Ectodermal cell (in vitro differentiated cells): ENCODE measurements at regions not wholly inside any gene's neighbourhood (a gene's known extent, or its start where the extent isn't known, plus 50 kb on each side); places are given as distances from the start of the nearest gene placed in this dataset.

Experiments
- H3K27ac ChIP-seq: 2 replicates; pipeline ENCODE4 v1.7.0; 2013; ENCODE audit warnings: mild to moderate bottlenecking, low read depth, low read length; ENCODE audit not compliant: insufficient read depth, poor library complexity, severe bottlenecking
- H3K27me3 ChIP-seq: 2 replicates; pipeline ENCODE4 v1.7.0; 2013; ENCODE audit warnings: mild to moderate bottlenecking, low read length; ENCODE audit not compliant: insufficient read depth, control insufficient read depth, poor library complexity, severe bottlenecking
- H3K36me3 ChIP-seq: one replicate; pipeline ENCODE4 v1.7.0; 2013; ENCODE audit warnings: low read length; ENCODE audit not compliant: control insufficient read depth, insufficient read depth
- H3K4me1 ChIP-seq: one replicate; pipeline ENCODE4 v1.7.0; 2013; ENCODE audit warnings: low read length; ENCODE audit not compliant: control insufficient read depth, insufficient read depth
- H3K4me3 ChIP-seq: 2 replicates; pipeline ENCODE4 v1.7.0; 2013; ENCODE audit warnings: low read depth, low read length, control low read depth; ENCODE audit not compliant: insufficient read depth
- H3K9me3 ChIP-seq: 2 replicates; pipeline ENCODE4 v1.7.0; 2013; ENCODE audit warnings: mild to moderate bottlenecking, low read length, moderate library complexity; ENCODE audit not compliant: control insufficient read depth
- WGBS, 2 experiments: methylation state at CpG; one replicate each; pipeline ENCODE4 v1.1.7; 2013; ENCODE audit warnings: missing lambda C conversion rate in 2 of 2; 5-methylcytosine and 5-hydroxymethylcytosine counted together

DNA sequence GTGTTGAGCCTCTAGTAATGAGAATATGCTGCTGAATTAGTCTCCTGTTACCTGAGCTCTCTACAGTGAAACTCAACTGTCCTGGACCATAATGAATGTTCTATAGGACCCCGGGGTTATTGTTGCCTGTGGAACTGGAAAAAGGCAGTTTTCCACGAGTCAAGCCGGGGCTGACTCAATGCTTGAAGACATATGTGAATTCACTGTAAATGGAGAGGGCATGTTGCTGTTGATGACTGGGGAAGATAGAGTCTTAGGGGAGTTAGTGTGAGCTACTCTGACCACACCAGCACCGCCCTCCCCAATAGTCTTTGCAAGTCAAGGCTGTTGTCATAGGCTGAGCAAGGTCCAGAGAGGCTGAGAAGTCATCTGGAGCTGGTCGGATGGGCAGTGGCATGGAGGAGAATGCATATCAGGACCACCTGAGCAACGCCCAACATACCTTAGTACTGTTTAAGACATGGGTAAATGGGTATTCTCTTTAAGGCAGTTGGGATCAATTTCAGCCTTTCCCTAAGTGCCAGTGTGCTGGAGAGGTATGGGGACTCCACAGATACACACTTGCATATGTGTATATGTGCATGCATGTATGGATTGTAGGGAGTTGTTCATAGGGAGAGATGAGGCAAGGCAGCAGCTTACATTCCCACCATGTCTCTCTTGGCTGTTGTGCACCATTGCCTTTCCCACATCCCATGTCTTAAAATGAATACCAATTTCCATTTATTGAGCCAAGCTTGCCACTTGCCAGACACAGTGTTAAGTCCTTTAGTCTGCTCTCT, 230.1 kb upstream of the NAV2 start:
- H3K4me3 ChIP-seq, result no peak overlapping the region
- H3K9me3 ChIP-seq, result no peaks in the 10 kb centered on the region
- WGBS, 2 experiments, result 92 to 96% methylated on average over 6 of the region's 6 CpGs
- no peaks in the 10 kb centered on the region for H3K36me3 ChIP-seq
- no peak overlapping the region for H3K27ac ChIP-seq
- no peaks in the 10 kb centered on the region for H3K27me3 ChIP-seq
- peaks cover 11% of the 10 kb centered on the region for H3K4me1 ChIP-seq

DNA sequence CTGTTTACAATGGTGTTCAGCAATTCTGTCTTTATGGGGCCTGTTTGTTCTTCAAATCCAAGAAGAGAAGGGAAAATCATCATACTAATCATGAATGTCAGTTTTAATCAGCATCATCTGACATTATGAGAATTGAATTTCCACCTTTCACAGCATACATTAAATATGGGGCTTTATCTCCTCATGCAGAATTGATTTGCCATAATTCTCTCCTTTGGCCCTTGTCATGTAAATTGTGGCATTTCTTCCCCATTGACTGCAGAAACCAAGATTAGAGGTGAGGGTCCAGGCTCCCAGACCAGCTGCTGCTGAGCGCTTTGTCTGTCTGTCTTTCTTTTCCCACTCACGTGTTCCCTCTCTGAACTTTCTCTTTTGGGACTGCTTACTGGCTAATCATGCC, 232.1 kb upstream of the NAV2 start:
- H3K36me3 ChIP-seq, result no peaks in the 10 kb centered on the region
- peaks cover 14% of the 10 kb centered on the region for H3K4me1 ChIP-seq
- no peaks in the 10 kb centered on the region for H3K9me3 ChIP-seq
- H3K4me3 ChIP-seq, result no peak overlapping the region
- no peaks in the 10 kb centered on the region for H3K27me3 ChIP-seq
- no peak overlapping the region for H3K27ac ChIP-seq
- WGBS, 2 experiments, result 76 to 77% methylated on average over 2 of the region's 2 CpGs

DNA sequence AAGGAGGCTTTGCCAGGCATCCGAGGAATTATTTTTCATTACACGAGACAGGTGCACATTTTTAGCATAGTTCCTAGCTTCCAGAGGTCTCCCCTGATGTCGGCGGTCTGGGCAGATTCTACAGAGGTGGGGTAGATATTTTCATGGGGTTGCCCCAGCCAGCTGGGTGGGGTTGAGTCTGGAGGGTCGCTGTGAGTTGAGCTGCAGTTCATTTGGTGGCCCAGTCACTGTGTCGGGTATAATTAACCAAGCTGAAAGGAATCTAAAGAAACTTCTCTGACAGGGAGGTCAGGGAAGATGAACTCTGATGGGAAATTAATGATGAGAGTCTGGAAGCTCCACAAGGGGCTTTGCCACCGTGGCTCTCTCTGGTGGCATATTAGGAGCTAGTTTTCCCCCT, 233.7 kb upstream of the NAV2 start:
- Histone ChIP-seq H3K9me3 (no peaks in the 10 kb centered on the region), H3K36me3 (no peaks in the 10 kb centered on the region), H3K27me3 (no peaks in the 10 kb centered on the region), H3K27ac (no peak overlapping the region), H3K4me3 (no peak overlapping the region), H3K4me1 (peaks cover 26% of the 10 kb centered on the region)
- 86 to 91% methylated on average over 7 of the region's 7 CpGs for WGBS, 2 experiments

DNA sequence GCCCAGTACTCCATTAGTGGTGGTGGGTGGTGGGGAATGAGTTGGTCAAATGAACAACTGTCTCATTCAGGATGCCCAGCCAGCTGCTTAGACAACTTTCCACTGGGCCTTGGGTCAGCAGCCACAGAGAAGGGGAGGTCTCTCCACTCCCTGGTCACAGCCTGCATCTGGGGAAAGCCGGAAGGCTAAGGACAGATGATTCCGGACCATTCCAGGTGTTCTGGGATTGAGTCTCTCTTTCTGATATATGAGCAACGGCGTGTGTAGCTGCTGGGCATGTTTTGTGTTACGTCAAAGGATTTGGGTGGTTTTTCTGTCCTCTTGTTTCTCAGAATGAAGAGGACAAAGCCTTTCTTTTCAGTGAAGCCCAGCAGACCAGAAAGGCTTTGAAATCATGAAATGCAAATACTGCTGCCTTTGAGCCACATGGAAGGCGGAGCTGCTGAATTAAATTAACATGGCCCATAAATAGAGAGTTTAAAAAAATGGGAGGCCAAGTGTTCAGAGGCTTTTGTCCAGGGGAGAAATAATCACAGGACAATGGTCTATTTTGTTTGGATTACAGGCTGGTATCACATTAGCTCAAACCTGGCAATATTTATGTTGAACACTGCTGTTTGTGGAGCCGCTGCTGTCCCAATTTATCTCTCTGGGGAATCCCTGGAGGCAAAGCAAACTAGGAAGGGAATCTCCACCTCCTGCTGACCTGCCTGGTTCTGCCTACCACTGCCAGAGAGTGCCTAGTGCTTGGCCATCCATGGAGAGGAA, 234.4 kb upstream of the E2F8 start:
- Histone ChIP-seq H3K4me1 (peaks cover 26% of the 10 kb centered on the region), H3K27ac (peak overlapping the region; percentile 22), H3K36me3 (no peaks in the 10 kb centered on the region), H3K27me3 (no peaks in the 10 kb centered on the region), H3K9me3 (no peaks in the 10 kb centered on the region), H3K4me3 (no peak overlapping the region)
- 39 to 47% methylated on average over 7 of the region's 7 CpGs for WGBS, 2 experiments

DNA sequence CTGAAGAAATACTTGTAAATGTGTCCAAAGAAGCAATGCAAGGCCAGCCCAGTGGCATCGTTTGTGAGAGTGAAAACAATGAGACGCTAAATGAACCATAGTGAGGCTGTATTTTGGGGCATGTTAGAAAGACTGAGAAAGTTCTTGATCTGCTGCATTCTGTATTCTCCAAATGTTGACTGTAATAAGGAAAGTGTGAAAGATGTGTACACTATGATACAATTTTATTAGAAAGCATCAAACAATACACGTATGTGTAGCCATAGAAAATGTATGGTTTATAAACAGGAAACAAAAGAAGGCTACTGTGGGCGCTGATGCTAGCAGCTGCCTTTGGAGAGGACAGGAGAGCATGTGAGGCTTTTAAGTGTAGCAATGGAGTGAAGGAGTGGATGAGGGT, 233.5 kb upstream of the E2F8 start:
- WGBS, 2 experiments, result 87 to 90% methylated on average over 4 of the region's 4 CpGs

DNA sequence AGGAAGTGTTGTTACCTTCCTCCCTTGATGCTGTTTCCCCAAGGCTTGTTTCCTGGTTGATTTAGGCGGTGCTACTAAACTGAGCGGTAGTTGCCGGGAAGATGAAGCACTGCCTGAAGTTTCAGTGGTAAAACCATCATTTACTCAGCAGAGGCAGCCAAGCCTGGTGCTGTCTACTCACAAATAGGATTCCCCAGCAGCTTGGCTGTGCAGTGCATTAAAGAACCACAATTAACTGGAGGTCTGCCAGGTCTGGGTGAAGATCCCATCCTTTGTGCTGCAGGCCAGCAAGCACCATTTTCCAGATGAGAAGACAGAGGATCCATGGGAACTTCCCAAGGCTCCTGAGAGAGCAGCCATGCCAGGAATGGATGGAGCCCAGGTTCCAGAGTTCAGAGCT, 231.9 kb upstream of the E2F8 start:
- H3K27ac ChIP-seq, result no peak overlapping the region
- no peak overlapping the region for H3K4me3 ChIP-seq
- no peaks in the 10 kb centered on the region for H3K27me3 ChIP-seq
- no peaks in the 10 kb centered on the region for H3K9me3 ChIP-seq
- H3K36me3 ChIP-seq, result no peaks in the 10 kb centered on the region
- 94 to 98% methylated on average over 3 of the region's 3 CpGs for WGBS, 2 experiments
- H3K4me1 ChIP-seq, result peaks cover 16% of the 10 kb centered on the region

More for the DNA sequence above, 233.5 kb upstream of the E2F8 start:
- Histone ChIP-seq H3K27ac (no peak overlapping the region), H3K9me3 (no peaks in the 10 kb centered on the region), H3K36me3 (no peaks in the 10 kb centered on the region), H3K4me1 (peaks cover 25% of the 10 kb centered on the region), H3K27me3 (no peaks in the 10 kb centered on the region), H3K4me3 (no peak overlapping the region)

DNA sequence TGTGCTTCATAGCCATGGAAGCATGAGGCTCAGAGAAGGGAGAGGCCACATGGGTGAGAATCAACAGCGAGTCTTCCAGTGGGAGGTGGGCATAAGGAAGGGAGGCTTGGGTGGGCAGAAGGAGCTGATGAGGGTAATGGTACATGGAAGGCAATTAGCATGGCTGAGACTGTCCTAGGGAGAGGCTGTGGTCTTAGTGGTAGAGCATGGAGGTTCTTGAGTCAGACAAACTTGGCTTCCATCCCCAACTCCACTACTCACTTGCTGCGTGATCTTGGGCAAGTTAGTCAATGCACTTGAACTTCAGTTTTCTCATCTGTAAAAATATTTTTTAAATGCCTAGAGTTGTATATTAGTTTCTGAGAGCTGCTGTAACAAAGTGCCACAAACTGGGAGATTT, 227.2 kb upstream of the E2F8 start:
- 92 to 97% methylated on average over 2 of the region's 2 CpGs for WGBS, 2 experiments
- Histone ChIP-seq H3K4me1 (no peaks in the 10 kb centered on the region), H3K9me3 (no peaks in the 10 kb centered on the region), H3K4me3 (no peak overlapping the region), H3K36me3 (no peaks in the 10 kb centered on the region), H3K27ac (no peak overlapping the region), H3K27me3 (no peaks in the 10 kb centered on the region)

DNA sequence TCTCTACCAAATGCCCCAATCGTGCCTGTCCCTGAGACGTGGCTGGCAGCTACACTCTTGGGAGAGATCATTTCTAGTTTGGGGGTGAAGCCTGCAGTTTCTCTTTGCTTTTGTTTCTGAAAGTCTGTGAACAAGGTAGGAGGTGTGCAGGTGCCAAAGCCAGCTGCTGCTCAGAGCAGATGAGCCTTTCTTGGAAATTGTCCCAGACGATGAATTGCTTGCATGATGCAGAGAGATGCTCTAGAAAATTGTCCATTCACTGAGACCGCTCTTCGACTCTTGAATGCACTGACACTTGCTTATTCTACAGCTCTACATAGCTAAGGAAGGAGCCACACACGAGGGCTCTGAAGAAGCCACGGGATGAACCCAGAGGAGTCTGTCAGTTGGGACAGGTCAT, 225.6 kb upstream of the E2F8 start:
- no peaks in the 10 kb centered on the region for H3K27me3 ChIP-seq

DNA sequence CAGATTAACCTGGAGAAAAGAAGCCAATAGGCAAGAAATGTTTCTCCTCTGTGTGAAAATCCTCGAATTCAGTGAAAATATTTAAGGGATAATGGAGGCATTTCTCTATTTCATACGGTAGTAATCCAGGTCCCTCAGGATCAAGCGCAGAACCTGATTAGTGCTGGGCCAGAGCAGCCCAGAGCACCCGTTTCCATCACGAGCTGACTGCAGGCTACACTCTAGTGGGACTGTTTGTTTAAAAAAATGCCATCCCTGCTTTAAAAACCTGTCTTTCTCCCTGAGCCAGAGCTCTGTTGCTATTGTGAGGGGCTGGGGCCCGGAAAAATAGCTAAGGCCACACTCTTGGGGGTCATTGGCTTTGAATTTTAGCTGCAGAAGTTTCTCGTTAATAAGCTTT, 223.2 kb upstream of the E2F8 start:
- Histone ChIP-seq H3K9me3 (no peaks in the 10 kb centered on the region), H3K27me3 (no peaks in the 10 kb centered on the region), H3K4me1 (peaks cover 3% of the 10 kb centered on the region), H3K36me3 (no peaks in the 10 kb centered on the region), H3K4me3 (no peak overlapping the region), H3K27ac (no peak overlapping the region)
- 89 to 91% methylated on average over 7 of the region's 7 CpGs for WGBS, 2 experiments

More for the DNA sequence above, 225.6 kb upstream of the E2F8 start:
- H3K27ac ChIP-seq, result no peak overlapping the region
- no peaks in the 10 kb centered on the region for H3K9me3 ChIP-seq
- no peaks in the 10 kb centered on the region for H3K36me3 ChIP-seq
- no peaks in the 10 kb centered on the region for H3K4me1 ChIP-seq
- no peak overlapping the region for H3K4me3 ChIP-seq
- WGBS, 2 experiments, result 89 to 93% methylated on average over 7 of the region's 7 CpGs

DNA sequence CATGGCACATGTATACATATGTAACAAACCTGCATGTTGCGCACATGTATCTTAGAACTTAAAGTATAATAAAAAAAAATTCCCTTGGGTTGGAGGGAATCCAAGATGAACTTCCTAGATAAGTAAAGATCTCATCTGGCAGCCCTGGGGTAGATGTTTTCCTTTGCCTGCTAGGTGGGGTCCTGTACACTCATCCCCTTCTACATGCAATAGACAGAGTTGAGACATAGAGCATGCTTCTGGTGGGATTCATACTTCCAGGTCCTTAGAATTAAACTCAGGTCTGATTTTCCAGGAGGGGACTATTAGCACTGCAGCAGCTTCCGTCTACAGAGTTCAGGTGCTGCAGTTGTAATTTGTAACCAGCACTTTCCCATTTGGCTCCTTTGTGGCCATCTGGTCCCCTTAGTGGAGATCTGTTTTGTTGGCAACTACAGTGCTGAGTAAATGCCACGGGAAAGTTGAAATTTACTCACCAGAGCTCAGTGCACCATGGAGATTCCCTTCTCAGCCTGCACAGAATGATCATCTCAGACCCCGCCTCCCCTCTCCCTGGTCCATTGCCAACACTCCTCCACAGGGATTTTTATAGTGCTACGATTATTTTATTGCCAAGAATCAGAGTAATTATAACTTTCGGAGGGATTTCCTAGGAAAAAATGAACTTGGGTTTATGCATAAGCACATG, 220.1 kb upstream of the E2F8 start:
- no peak overlapping the region for H3K27ac ChIP-seq
- H3K36me3 ChIP-seq, result no peaks in the 10 kb centered on the region
- peaks cover 20% of the 10 kb centered on the region for H3K4me1 ChIP-seq
- H3K27me3 ChIP-seq, result no peaks in the 10 kb centered on the region
- no peak overlapping the region for H3K4me3 ChIP-seq
- H3K9me3 ChIP-seq, result no peaks in the 10 kb centered on the region
- WGBS, 2 experiments, result 89 to 92% methylated on average over 5 to 6 of the region's 6 CpGs
